ENCODE measurements at regions not wholly inside any gene's neighbourhood (a gene's known extent, or its start where the extent isn't known, plus 50 kb on each side); places are given as distances from the start of the nearest gene placed in this dataset.
"Not testable (repeated sequence)": the region's sequence is repeated elsewhere in the genome, so short reads cannot be mapped to it uniquely, and the experiment has no call there.

GRCh38 chr2:36235882-36236281 lies 119.7 kb upstream of the CRIM1 start:
- DNase-seq (ENCODE audit: low read depth in 2 of 2) = no peak

DNA sequence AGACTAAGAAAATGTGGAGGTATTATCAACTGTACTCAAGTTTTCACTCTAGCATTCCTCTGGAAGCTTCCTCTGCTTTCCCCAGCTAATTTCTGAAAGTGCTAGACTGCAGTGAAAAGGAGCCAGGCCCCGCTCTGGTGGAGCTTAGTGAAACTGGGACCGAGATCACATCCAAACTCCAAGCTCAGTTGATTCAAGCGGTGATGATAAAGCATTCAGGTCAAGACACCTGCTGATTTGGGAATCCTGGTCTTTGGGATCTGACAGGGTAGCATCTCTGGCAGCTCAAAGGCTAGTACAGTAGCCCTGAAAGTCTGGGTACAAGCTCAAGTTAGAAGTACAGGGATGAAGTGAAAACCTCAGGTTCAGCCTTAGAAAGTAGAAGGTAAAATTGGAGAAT lies 120.2 kb upstream of the CRIM1 start:
- DNase-seq (ENCODE audit: low read depth in 2 of 2) = no peak

GRCh38 chr2:36223259-36223658 lies 132.3 kb upstream of the CRIM1 start:
- no peak for DNase-seq (ENCODE audit: low read depth in 2 of 2)

DNA sequence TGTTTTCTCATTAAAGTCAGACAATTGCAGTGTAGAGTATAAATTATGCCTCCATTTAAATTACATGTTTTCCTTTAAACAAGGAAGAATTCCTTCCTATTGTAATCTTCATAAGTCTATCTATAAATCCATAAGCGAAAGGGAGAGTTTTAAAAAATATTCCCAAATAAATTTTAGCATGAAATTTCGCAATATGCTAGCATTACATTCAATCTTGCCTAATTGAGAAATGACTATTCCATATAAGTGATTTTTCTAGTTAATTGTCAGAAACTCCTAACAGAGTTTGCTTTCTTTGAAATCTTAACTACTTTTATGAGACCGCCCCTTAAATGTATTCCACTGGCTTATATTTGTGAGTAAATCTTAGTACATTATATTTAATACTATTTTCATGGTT lies 133.1 kb upstream of the CRIM1 start:
- no peak for DNase-seq (ENCODE audit: low read depth in 2 of 2)

GRCh38 chr2:36214691-36215090 lies 140.9 kb upstream of the CRIM1 start:
- no peak for DNase-seq (ENCODE audit: low read depth in 2 of 2)

DNA sequence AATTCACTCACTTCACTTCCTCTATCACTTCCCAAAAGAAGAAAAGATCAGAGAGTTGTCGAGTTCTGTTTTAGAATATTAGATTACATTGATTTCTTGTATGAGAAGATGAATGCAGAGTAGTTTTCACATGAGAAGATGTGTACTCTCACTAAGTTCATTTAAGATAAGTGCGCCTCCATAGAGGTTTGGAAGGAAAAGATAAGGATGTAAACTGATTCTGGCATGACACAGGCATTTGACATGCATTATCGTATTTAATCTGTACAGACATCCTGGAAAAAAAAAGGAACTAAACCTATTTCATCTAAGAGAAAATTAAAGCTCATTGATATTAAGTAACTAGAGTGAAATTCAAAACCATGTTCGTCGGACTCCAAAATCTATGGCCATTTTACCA lies 152.2 kb upstream of the CRIM1 start:
- DNase-seq (ENCODE audit: low read depth in 2 of 2) = no peak

- DNase-seq (ENCODE audit: low read depth in 2 of 2) = no peak
These were observed 158.2 kb upstream of the CRIM1 start for GRCh38 chr2:36197181-36197971.

- no peak for DNase-seq (ENCODE audit: low read depth in 2 of 2)
These were observed 161.9 kb upstream of the CRIM1 start for GRCh38 chr2:36193680-36194079.

- no peak for DNase-seq (ENCODE audit: low read depth in 2 of 2)
These were observed 162.6 kb upstream of the CRIM1 start for GRCh38 chr2:36192983-36193382.

DNA sequence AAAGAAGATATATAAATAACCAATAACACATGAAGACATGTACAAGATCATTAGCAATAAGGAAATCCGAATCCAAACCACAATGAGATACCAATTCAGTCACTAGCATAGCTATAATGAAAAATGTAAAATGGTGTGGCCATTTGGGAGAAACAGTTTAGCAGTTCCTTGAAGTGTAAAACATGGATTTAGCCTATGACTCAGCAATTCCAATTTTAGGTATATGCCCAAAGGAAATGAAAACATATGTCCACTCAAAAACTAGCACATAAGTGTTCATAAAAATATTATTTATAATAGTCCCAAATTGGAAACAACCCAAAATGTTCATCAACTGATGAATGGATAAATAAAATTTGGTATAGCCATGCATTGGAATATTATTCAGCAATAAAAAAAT lies 165.5 kb upstream of the CRIM1 start:
- DNase-seq (ENCODE audit: low read depth in 2 of 2) = no peak

- no peak for DNase-seq (ENCODE audit: low read depth in 2 of 2)
These were observed 170.0 kb upstream of the CRIM1 start for GRCh38 chr2:36185624-36186023.

DNA sequence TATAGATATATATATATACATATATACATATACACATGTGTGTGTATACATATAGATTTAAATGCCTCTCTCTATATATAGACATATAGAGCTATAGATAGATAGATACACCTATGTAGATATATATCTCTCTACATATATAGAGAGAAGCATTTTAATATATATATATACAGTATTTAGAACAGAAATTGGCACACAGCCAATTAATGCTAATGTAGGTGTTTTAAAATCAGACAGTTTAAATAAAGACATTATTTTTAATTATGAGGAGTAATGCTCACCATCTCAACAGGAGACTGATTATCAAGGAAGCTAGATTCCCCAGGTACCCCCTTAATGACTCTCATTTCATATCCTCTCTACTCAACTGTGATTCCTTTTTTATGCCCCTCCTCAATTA lies 170.7 kb upstream of the CRIM1 start:
- DNase-seq (ENCODE audit: low read depth in 2 of 2) = no peak

DNA sequence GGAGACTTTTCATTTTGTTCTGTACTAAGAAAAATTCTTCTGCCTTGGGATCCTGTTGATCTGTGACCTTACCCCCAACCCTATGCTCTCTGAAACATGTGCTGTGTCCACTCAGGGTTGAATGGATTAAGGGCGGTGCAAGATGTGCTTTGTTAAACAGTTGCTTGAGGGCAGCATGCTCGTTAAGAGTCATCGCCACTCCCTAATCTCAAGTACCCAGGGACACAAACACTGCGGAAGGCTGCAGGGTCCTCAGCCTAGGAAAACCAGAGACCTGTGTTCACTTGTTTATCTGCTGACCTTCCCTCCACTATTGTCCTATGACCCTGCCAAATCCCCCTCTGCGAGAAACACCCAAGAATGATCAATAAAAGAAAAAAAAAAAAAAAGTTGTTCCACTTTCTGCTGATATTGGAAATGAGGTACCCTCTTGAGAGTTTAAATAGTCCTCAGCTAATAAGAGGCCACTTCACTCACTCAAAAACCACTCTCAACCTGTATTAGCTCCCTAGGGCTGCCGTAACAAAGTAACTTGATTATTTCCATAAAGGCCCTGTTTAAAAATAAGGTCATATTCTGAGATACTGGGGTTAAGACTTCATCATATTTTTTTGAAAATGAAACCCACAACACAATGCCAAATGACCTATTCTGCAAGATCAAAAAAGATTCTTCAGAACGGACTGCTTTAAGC lies 174.6 kb upstream of the CRIM1 start:
- not testable (repeated sequence) for DNase-seq (ENCODE audit: low read depth in 2 of 2)

- not testable (repeated sequence) for DNase-seq (ENCODE audit: low read depth in 2 of 2)
These were observed 175.3 kb upstream of the CRIM1 start for GRCh38 chr2:36180293-36180692.

- DNase-seq (ENCODE audit: low read depth in 2 of 2) = not testable (repeated sequence)
These were observed 175.8 kb upstream of the CRIM1 start for GRCh38 chr2:36179668-36180269.

GRCh38 chr2:36178384-36178783 lies 177.2 kb upstream of the CRIM1 start:
- no peak for DNase-seq (ENCODE audit: low read depth in 2 of 2)

DNA sequence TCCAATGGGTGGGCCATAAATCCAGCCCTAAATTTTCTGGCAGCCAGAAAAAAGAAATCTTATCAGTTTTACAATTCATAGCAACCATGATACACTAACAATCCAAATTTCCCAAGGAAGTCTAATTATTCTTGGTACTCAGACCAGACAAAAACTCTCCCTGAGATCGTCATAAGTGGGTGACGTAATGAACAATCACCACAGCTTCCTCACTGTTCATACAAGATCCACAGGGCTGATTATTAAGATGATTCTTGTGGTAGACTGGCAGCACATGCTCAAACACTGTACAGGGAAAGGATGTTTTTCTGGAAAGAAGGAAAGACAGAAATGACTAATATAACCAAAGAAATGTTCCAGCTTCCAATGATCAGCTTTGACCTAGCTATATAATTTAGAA lies 178.3 kb upstream of the CRIM1 start:
- DNase-seq (ENCODE audit: low read depth in 2 of 2) = no peak

GRCh38 chr2:36174920-36175319 lies 180.7 kb upstream of the CRIM1 start:
- DNase-seq (ENCODE audit: low read depth in 2 of 2) = no peak

DNA sequence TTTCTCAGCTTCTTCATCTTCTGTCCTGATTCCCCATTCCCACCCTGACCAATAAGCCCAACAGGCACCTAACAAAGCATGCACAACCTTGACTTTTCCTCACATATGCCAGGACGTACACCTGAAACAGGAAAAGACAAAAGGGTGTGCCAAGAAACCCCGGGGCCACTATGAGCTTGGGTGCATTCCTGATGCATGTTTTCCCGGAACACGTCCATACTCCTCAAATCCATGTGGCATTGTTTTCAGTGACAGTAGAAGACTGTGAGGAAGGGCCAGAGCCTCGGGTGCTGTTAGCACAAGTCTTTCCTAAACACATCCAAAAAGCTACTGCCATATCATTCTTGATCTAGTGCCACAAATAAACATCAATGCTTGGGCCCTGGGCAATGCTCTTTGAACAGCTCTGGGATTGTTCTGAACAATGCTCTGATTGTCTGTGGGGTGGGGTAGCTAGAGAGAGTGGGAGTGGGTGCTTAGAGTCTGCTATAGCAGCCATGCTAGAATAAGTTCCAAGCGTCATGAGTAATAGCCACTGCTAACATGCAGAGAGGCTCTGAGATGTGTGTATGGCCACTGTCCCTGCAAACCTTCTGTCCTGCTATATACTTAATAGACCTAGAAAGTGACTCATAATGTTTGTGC lies 181.7 kb upstream of the CRIM1 start:
- DNase-seq (ENCODE audit: low read depth in 2 of 2) = no peak

DNA sequence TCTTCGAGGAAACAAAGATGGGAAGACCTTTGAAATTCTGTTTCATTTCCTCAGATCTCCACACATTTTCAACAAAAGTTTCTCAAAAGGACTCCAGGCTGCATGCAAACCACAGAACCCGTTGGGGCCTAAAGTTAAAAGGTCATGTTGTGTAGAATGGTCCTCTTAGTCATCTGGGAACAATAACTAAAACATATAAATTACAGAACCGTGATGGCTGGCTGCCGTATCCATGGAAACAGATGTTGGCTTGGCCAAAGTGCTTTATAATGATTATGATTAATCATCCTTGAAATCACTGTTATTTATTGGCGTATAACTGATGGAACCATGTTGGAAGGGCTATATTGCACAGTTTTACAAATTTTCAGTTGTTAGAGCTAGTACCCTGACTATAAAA lies 182.8 kb upstream of the CRIM1 start:
- DNase-seq (ENCODE audit: low read depth in 2 of 2) = no peak

DNA sequence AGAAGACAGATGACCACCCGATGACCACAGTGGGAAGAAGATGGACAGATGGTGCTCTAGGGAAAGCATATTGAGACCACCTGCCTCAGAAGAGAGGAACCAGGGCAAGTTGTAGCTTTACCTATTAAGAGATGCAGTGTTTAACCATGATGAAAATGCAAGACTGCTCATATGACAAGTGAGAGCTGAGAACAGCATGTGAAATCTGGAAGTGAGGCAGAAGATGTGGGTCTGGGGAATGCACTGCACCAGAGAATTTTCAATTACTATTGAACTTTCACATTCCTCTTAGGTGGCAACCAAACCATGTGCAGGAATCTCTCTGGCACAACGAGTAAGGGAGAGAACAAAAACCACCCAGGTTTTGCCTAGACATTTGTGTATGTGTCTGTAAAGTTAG lies 184.8 kb upstream of the CRIM1 start:
- no peak for DNase-seq (ENCODE audit: low read depth in 2 of 2)

- no peak for DNase-seq (ENCODE audit: low read depth in 2 of 2)
These were observed 185.7 kb upstream of the CRIM1 start for GRCh38 chr2:36169843-36170242.

DNA sequence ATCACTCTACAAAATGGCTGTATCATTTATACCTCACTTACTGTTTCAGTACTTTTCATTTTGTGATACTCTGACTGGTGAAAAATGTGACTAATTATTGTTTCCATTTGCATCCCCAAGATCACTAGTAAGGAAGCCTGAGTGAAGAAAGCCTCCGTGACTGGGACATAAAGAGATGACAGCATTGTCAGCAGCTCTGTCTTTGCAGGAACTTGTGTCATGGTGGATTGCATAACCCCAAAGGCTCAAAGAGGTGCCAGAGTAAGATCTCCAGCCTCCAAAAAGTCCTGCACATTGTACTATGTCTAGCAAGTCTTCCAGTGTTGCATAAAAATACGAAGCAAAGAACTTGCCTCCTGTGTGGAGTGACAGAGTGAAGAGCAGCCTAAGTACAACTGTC lies 187.5 kb upstream of the CRIM1 start:
- no peak for DNase-seq (ENCODE audit: low read depth in 2 of 2)

Measured in stimulated activated CD4-positive, alpha-beta T cell treated with anti-CD3 and anti-CD28 coated beads, Interleukin-15, amount 100 ng/mL, for 48 hours (primary cell).